Tibial nerve (tissue), 4 donors: ENCODE measurements at regions not wholly inside any gene's neighbourhood (a gene's known extent, or its start where the extent isn't known, plus 50 kb on each side); places are given as distances from the start of the nearest gene placed in this dataset.

Experiments used
- DNase-seq, 2 donors: peaks; one replicate each; pipeline ENCODE4 v3.0.0-alpha.2; 2019; ENCODE audit warnings: low spot score in 2 of 2
- H3K27ac ChIP-seq, 4 donors: fragments of 200-600 bp; sonication (generic) in 3 of 4; one replicate each; pipeline ENCODE4 v1.5.1; 2017 to 2019; ENCODE audit warnings: mild to moderate bottlenecking in 1 of 4
- H3K27me3 ChIP-seq, 2 donors: fragments of 200-600 bp; sonication (generic) in 1 of 2; one replicate each; pipeline versions ENCODE4 v1.5.1 to v1.6.0; 2017 to 2019
- H3K36me3 ChIP-seq, 3 donors: fragments of 200-600 bp; sonication (generic); one replicate each; pipeline ENCODE4 v1.5.1; 2018 to 2019
- H3K4me1 ChIP-seq, 4 donors: fragments of 200-600 bp; sonication (generic) in 3 of 4; one replicate each; pipeline ENCODE4 v1.5.1; 2017 to 2019
- H3K4me3 ChIP-seq, 4 donors: fragments of 200-600 bp; sonication (generic) in 3 of 4; one replicate each; pipeline ENCODE4 v1.5.1; 2017 to 2019; ENCODE audit warnings: mild to moderate bottlenecking in 1 of 4, moderate library complexity in 1 of 4
- H3K9me3 ChIP-seq, 4 donors: fragments of 200-600 bp; sonication (generic) in 3 of 4; one replicate each; pipeline ENCODE4 v1.5.1; 2017 to 2019
- EP300 ChIP-seq, 2 donors: sonication (generic); formaldehyde crosslinking; IDR thresholded peaks; one replicate each; pipeline ENCODE4 v1.6.1; 2017; ENCODE audit warnings: antibody characterized with exemption in 2 of 2, mild to moderate bottlenecking in 1 of 2
- POLR2A ChIP-seq, 2 donors: fragments of 450-650 bp; IDR thresholded peaks; one replicate each; pipeline ENCODE4 v1.6.1; 2017; ENCODE audit warnings: antibody characterized with exemption in 2 of 2, mild to moderate bottlenecking in 2 of 2, moderate library complexity in 2 of 2
- WGBS, 2 donors: methylation state at CpG; one replicate each; pipeline ENCODE4 v1.1.5; 2018; 5-methylcytosine and 5-hydroxymethylcytosine counted together
- TF ChIP-seq, protein P1 (sequence below), 5 experiments: fragments of 200-600 bp in 3 of 5; fragments of 450-650 bp in 2 of 5; sonication (generic) in 3 of 5; IDR thresholded peaks; one replicate each; pipeline ENCODE4 v1.5.1; 2016 to 2019; ENCODE audit warnings: antibody characterized with exemption in 5 of 5, mild to moderate bottlenecking in 3 of 5, moderate library complexity in 2 of 5

- no peak for DNase-seq
- no peak for TF ChIP-seq EP300 (IDR thresholded peaks at IDR 0.05)
- TF ChIP-seq POLR2A (IDR thresholded peaks at IDR 0.05) = no peak
- TF ChIP-seq, protein P1, sequence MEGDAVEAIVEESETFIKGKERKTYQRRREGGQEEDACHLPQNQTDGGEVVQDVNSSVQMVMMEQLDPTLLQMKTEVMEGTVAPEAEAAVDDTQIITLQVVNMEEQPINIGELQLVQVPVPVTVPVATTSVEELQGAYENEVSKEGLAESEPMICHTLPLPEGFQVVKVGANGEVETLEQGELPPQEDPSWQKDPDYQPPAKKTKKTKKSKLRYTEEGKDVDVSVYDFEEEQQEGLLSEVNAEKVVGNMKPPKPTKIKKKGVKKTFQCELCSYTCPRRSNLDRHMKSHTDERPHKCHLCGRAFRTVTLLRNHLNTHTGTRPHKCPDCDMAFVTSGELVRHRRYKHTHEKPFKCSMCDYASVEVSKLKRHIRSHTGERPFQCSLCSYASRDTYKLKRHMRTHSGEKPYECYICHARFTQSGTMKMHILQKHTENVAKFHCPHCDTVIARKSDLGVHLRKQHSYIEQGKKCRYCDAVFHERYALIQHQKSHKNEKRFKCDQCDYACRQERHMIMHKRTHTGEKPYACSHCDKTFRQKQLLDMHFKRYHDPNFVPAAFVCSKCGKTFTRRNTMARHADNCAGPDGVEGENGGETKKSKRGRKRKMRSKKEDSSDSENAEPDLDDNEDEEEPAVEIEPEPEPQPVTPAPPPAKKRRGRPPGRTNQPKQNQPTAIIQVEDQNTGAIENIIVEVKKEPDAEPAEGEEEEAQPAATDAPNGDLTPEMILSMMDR (IDR thresholded peaks at IDR 0.05) = no peak
- Histone ChIP-seq H3K9me3 (no peaks in the 10 kb centered on the region), H3K4me1 (no peaks in the 10 kb centered on the region), H3K27ac (no peak overlapping the region), H3K4me3 (no peak overlapping the region), H3K36me3 (no peaks in the 10 kb centered on the region), H3K27me3 (no peaks in the 10 kb centered on the region)
- WGBS, 2 donors = 67% methylated on average over 4 of the region's 4 CpGs; no CpG with 5 or more reads in 1 of the 2 donors
Measured at GRCh38 chrY:21261158-21261557, 250.0 kb upstream of the RBMY1B start.

GRCh38 chrY:21266751-21267150 lies 244.4 kb upstream of the RBMY1B start:
- DNase-seq = no peak
- Histone ChIP-seq H3K9me3 (no peaks in the 10 kb centered on the region), H3K27ac (no peak overlapping the region), H3K4me3 (no peak overlapping the region), H3K4me1 (no peaks in the 10 kb centered on the region), H3K27me3 (no peaks in the 10 kb centered on the region), H3K36me3 (no peaks in the 10 kb centered on the region)
- TF ChIP-seq, protein P1 (IDR thresholded peaks at IDR 0.05) = no peak
- TF ChIP-seq EP300 (IDR thresholded peaks at IDR 0.05) (no peak), POLR2A (IDR thresholded peaks at IDR 0.05) (no peak)

DNA sequence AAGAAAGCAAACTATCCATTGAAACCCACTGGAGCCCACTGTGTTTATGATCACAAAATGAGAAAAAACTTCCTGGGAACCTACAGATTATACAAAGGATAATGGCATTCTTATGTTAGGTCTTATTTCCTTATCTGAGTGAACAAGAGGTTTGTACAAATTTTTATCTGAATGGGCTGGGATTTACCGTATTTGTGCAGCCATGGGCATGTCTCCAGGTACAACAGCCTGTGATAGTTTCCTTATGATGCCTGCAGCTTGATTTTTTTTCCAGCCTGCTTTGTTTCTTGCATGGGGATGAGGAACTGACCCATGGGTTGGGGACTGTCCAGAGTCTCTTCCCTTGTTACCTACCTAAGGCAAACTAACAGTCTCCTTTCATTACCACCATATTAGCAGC lies 244.0 kb upstream of the RBMY1B start:
- no peaks in the 10 kb centered on the region for H3K4me1 ChIP-seq
- no peak overlapping the region for H3K4me3 ChIP-seq
- no peaks in the 10 kb centered on the region for H3K9me3 ChIP-seq
- WGBS, 2 donors = 57% methylated on average over 1 of the region's 1 CpG; no CpG with 5 or more reads in 1 of the 2 donors
- no peaks in the 10 kb centered on the region for H3K36me3 ChIP-seq
- TF ChIP-seq EP300 (IDR thresholded peaks at IDR 0.05) (no peak), POLR2A (IDR thresholded peaks at IDR 0.05) (no peak)
- TF ChIP-seq, protein P1 (IDR thresholded peaks at IDR 0.05) = no peak
- no peak overlapping the region for H3K27ac ChIP-seq
- H3K27me3 ChIP-seq = no peaks in the 10 kb centered on the region
- no peak for DNase-seq

DNA sequence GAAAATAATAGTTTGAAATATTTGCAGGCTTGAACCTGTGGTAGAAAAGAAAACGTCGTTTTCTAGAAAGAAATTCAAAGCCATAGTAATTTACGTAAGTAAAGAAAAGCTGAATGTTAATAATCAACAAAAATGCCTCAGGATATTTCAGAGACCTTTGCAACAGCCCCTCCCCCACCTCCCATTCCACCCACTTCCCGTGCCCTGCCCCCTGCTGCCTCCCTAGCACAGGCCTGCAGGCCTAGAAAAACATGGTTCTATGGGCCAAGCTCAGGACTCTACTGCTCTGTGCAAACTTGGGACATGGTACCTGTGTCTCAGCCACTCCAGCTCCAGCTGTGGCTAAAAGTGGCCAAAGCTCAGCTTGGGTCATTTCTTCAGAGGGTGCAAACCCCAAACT lies 223.4 kb upstream of the RBMY1B start:
- 67% methylated on average over 4 of the region's 4 CpGs; no CpG with 5 or more reads in 1 of the 2 donors for WGBS, 2 donors
- DNase-seq = no peak
- TF ChIP-seq, protein P1 (IDR thresholded peaks at IDR 0.05) = no peak
- TF ChIP-seq EP300 (IDR thresholded peaks at IDR 0.05) (no peak), POLR2A (IDR thresholded peaks at IDR 0.05) (no peak)

DNA sequence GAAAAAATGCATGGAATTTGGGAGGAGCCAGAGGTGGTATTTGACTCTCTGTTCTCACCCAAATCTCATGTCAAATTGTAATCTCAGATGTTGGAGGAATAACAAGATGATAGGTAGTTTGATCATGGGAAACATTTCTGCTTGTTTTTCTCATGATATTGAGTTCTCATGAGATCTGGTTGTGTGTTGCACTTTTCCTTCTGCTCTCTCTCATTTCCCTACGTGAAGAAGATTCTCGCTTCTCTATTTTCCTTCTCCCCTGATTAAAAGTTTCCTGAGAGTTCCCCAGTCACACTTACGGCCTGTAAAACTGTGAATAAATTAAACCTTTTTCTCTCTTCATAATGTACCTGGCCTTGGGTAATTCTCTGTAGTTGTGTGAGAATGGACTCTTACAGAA lies 222.2 kb upstream of the RBMY1B start:
- TF ChIP-seq EP300 (IDR thresholded peaks at IDR 0.05) (no peak), POLR2A (IDR thresholded peaks at IDR 0.05) (no peak)
- TF ChIP-seq, protein P1 (IDR thresholded peaks at IDR 0.05) = no peak
- WGBS, 2 donors = 59% methylated on average over 3 of the region's 3 CpGs; no CpG with 5 or more reads in 1 of the 2 donors

More for the DNA sequence above, 223.4 kb upstream of the RBMY1B start:
- Histone ChIP-seq H3K9me3 (no peaks in the 10 kb centered on the region), H3K36me3 (no peaks in the 10 kb centered on the region), H3K4me1 (no peaks in the 10 kb centered on the region), H3K27ac (no peak overlapping the region), H3K27me3 (no peaks in the 10 kb centered on the region), H3K4me3 (no peak overlapping the region)

More for the DNA sequence above, 222.2 kb upstream of the RBMY1B start:
- H3K27me3 ChIP-seq = no peaks in the 10 kb centered on the region
- no peaks in the 10 kb centered on the region for H3K36me3 ChIP-seq
- H3K4me1 ChIP-seq = no peaks in the 10 kb centered on the region
- no peak for DNase-seq
- no peak overlapping the region for H3K4me3 ChIP-seq
- H3K9me3 ChIP-seq = no peaks in the 10 kb centered on the region
- H3K27ac ChIP-seq = no peak overlapping the region
